GM12864 (cell line): ENCODE measurements at regions not wholly inside any gene's neighbourhood (a gene's known extent, or its start where the extent isn't known, plus 50 kb on each side); places are given as distances from the start of the nearest gene placed in this dataset.

Source experiments
- DNase-seq: peaks from one replicate; pipeline ENCODE4 v3.0.0-alpha.2; 2011; ENCODE audit warnings: low read depth
- H3K4me3 ChIP-seq: 2 replicates; pipeline ENCODE4 v1.5.1; 2011; ENCODE audit warnings: mild to moderate bottlenecking, low read depth, low read length, control low read depth
- CTCF ChIP-seq: IDR thresholded peaks from 2 replicates; pipeline ENCODE4 v1.5.1; 2011; ENCODE audit warnings: low read depth, mild to moderate bottlenecking, moderate library complexity, low read length, control low read depth, inconsistent platforms; ENCODE audit errors: missing control alignments

GRCh38 chr9:131801810-131802209 is 61.9 kb upstream of the RAPGEF1 start:
- DNase-seq: no peak
- no peak overlapping the region for H3K4me3 ChIP-seq
- peak; percentile 3 for TF ChIP-seq CTCF

DNA sequence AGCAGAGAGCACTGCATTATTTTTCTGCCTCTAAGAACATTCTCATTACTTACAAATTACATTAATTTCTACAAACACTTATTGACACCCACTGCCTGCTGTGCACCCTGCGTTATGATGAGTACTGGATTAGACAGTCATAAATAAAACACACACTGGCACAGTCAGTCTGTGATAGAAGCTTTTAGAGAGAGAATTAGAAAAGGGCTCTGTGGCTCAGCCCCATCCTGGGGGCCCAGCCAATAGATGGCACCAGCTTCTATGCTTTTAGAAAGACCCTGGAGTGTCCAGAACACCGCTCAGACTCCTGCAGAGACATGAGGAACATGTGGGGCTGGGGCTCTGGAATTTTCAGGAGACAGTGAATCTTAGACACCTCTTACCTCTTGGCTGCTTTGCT is 61.0 kb upstream of the RAPGEF1 start:
- TF ChIP-seq CTCF: no peak
- no peak for DNase-seq
- H3K4me3 ChIP-seq: no peak overlapping the region

- no peak for TF ChIP-seq CTCF
- no peak overlapping the region for H3K4me3 ChIP-seq
- no peak for DNase-seq
Observed at GRCh38 chr9:131800366-131800765, 60.5 kb upstream of the RAPGEF1 start.

- no peak for DNase-seq
- TF ChIP-seq CTCF: no peak
- no peak overlapping the region for H3K4me3 ChIP-seq
Observed at GRCh38 chr9:131799177-131799823, 59.4 kb upstream of the RAPGEF1 start.

DNA sequence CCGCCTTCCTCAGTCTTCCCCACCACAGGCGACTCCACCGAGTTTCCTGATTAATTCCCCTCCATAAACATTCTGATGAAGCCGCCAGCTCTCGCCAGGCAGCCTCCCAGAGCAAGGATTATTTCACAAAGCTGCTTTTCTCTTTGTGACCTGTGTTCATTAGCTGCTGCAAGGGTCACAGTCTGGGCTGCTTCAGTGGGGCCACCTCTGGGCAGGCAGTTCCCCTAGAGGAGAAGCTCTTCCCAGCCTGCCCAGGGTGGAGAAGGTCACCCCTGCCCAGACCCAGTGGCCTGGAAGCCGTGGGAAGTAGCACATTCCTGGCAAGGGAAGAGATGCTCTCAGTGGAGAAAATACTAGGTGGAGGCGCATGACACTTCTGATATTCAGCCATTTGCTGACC is 58.4 kb upstream of the RAPGEF1 start:
- H3K4me3 ChIP-seq: no peak overlapping the region
- TF ChIP-seq CTCF: no peak
- DNase-seq: no peak

DNA sequence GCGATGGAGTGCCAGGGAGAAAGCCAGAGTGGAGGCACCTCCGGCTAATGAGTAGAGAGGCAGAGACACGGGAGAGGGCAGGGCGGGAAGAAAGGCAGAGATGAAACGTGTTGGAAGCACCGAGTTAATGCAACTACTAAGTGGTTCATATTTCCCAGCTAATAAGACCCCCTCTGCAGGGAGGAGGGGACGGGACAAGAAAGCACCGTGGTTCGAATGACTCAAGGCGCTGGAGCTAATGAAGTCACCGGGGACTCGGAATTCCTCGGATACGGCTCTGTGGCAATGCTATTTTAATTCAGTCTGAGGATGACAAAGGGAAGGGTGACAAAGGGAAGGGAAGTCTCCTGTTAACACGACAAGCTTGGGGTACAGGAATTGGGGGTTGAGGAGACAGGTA is 54.5 kb upstream of the RAPGEF1 start:
- no peak for DNase-seq
- no peak for TF ChIP-seq CTCF
- no peak overlapping the region for H3K4me3 ChIP-seq

GRCh38 chr9:131791542-131792254 is 51.8 kb upstream of the RAPGEF1 start:
- no peak overlapping the region for H3K4me3 ChIP-seq
- no peak for DNase-seq
- TF ChIP-seq CTCF: no peak
